IMR-90 (cell line): ENCODE measurements at regions not wholly inside any gene's neighbourhood (a gene's known extent, or its start where the extent isn't known, plus 50 kb on each side); places are given as distances from the start of the nearest gene placed in this dataset.

ENCODE experiments used
- ATAC-seq: fragments of 200-7000 bp; cut with Tn5 transposase; 2 replicates; pipeline ENCODE4 v1.9.1; 2020; ENCODE audit warnings: low read depth, mild to moderate bottlenecking, moderate library complexity
- BruUV-seq: library from RNA; stranded (reverse); fragments of 400-500 nt; replicated peaks from 2 replicates; lab custom pipeline; 2021; lab: Mats Ljungman, UMichigan
- CTCF ChIA-PET: fragments of 300-600 bp; formaldehyde crosslinking; extraction: SDS; loops from one replicate; lab custom pipeline; 2021; ENCODE audit warnings: antibody characterized with exemption; lab: Yijun Ruan, JAX
- POLR2A ChIA-PET: fragments of 300-600 bp; sonication (Branson Sonifier 250); formaldehyde crosslinking; loops from one replicate; lab custom pipeline; 2022; ENCODE audit warnings: antibody characterized with exemption; ENCODE audit not compliant: unreplicated experiment; lab: Charles Lee
- DNase-seq: peaks from one replicate; pipeline ENCODE4 v3.0.0; 2013
- H2AFZ ChIP-seq: replicated peaks from 2 replicates; pipeline ENCODE3; 2013; ENCODE audit warnings: low read length, mild to moderate bottlenecking; ENCODE audit not compliant: poor library complexity
- H2AK5ac ChIP-seq: 2 replicates; pipeline ENCODE4 v1.6.1; 2013; ENCODE audit warnings: low read depth, low read length, inconsistent platforms
- H2AK9ac ChIP-seq: replicated peaks from 2 replicates; pipeline ENCODE3; 2013; ENCODE audit warnings: mild to moderate bottlenecking, low read depth, low read length, moderate library complexity; ENCODE audit not compliant: poor library complexity
- H2BK120ac ChIP-seq: 2 replicates; pipeline ENCODE4 v1.6.1; 2013; ENCODE audit warnings: low read depth, low read length, inconsistent platforms
- H2BK15ac ChIP-seq: 3 replicates; pipeline ENCODE4 v1.6.1; 2013; ENCODE audit warnings: low read depth, low read length, inconsistent platforms
- H2BK20ac ChIP-seq: 2 replicates; pipeline ENCODE4 v1.6.1; 2013; ENCODE audit warnings: low read depth, mild to moderate bottlenecking, inconsistent platforms, low read length, moderate library complexity
- H2BK5ac ChIP-seq: 2 replicates; pipeline ENCODE4 v1.6.1; 2013; ENCODE audit warnings: mild to moderate bottlenecking, low read depth, low read length, inconsistent platforms; ENCODE audit not compliant: poor library complexity, severe bottlenecking
- H3K14ac ChIP-seq: replicated peaks from 2 replicates; pipeline ENCODE4 v1.6.1; 2013; ENCODE audit warnings: low read depth, low read length, inconsistent platforms
- H3K18ac ChIP-seq: 2 replicates; pipeline ENCODE4 v1.6.1; 2013; ENCODE audit warnings: low read depth, low read length, control low read depth
- H3K23ac ChIP-seq: 2 replicates; pipeline ENCODE4 v1.6.1; 2013; ENCODE audit warnings: low read depth, low read length, inconsistent platforms
- H3K27ac ChIP-seq: 2 replicates; pipeline ENCODE4 v1.5.1; 2013; ENCODE audit warnings: mild to moderate bottlenecking, control low read depth, low read length; ENCODE audit not compliant: insufficient read depth
- H3K27me3 ChIP-seq: 2 replicates; pipeline ENCODE4 v1.6.1; 2013; ENCODE audit warnings: low read length; ENCODE audit not compliant: control insufficient read depth, insufficient read depth
- H3K36me3 ChIP-seq: 2 replicates; pipeline ENCODE4 v1.6.1; 2013; ENCODE audit warnings: low read length, mixed read lengths; ENCODE audit not compliant: control insufficient read depth, insufficient read depth
- H3K4ac ChIP-seq: 2 replicates; pipeline ENCODE4 v1.6.1; 2013; ENCODE audit warnings: low read depth, low read length, inconsistent platforms
- H3K4me1 ChIP-seq: 2 replicates; pipeline ENCODE4 v1.6.1; 2013; ENCODE audit warnings: low read length, mixed read lengths; ENCODE audit not compliant: control insufficient read depth, insufficient read depth
- H3K4me2 ChIP-seq: 2 replicates; pipeline ENCODE4 v1.6.1; 2013; ENCODE audit warnings: low read depth, mild to moderate bottlenecking, control low read depth, low read length, moderate library complexity
- H3K4me3 ChIP-seq: 2 replicates; pipeline ENCODE4 v1.5.1; 2013; ENCODE audit warnings: low read depth, mild to moderate bottlenecking, control low read depth, low read length, moderate library complexity; ENCODE audit not compliant: insufficient read depth
- H3K56ac ChIP-seq: 2 replicates; pipeline ENCODE4 v1.6.1; 2013; ENCODE audit warnings: low read length, inconsistent platforms; ENCODE audit not compliant: insufficient read depth; ENCODE audit errors: extremely low read depth
- H3K79me1 ChIP-seq, 2 experiments: 2 replicates each; pipeline ENCODE4 v1.6.1; 2013; ENCODE audit warnings: low read length in 2 of 2, inconsistent platforms in 1 of 2, low read depth in 1 of 2
- H3K9ac ChIP-seq: 2 replicates; pipeline ENCODE4 v1.6.1; 2013; ENCODE audit warnings: low read depth, low read length, control low read depth
- H3K9me1 ChIP-seq: 2 replicates; pipeline ENCODE4 v1.6.1; 2013; ENCODE audit warnings: low read length, inconsistent platforms; ENCODE audit not compliant: insufficient read depth
- H3K9me3 ChIP-seq: 2 replicates; pipeline ENCODE4 v1.6.1; 2013; ENCODE audit warnings: low read length; ENCODE audit not compliant: control insufficient read depth, insufficient read depth
- H4K20me1 ChIP-seq: 2 replicates; pipeline ENCODE4 v1.6.1; 2013; ENCODE audit warnings: low read length, inconsistent platforms; ENCODE audit not compliant: insufficient read depth
- H4K5ac ChIP-seq: 2 replicates; pipeline ENCODE4 v1.6.1; 2013; ENCODE audit warnings: mild to moderate bottlenecking, low read depth, low read length, control low read depth
- H4K8ac ChIP-seq, 2 experiments: 2 replicates each; pipeline ENCODE4 v1.6.1; 2013; ENCODE audit warnings: low read depth in 2 of 2, low read length in 2 of 2, control low read depth in 1 of 2, inconsistent platforms in 1 of 2
- H4K91ac ChIP-seq: 2 replicates; pipeline ENCODE4 v1.6.1; 2013; ENCODE audit warnings: low read depth, low read length, inconsistent platforms; ENCODE audit not compliant: insufficient read depth
- CEBPB ChIP-seq: IDR thresholded peaks from 2 replicates; pipeline ENCODE4 v1.6.1; 2012; ENCODE audit warnings: low read depth, low read length, improper control_type of control experiment
- CTCF ChIP-seq: conservative IDR thresholded peaks from 2 replicates; pipeline ENCODE4 v1.5.1; 2012; ENCODE audit warnings: mild to moderate bottlenecking, low read depth, low read length, improper control_type of control experiment
- ELK1 ChIP-seq: fragments of 150-350 bp; IDR thresholded peaks from 2 replicates; pipeline ENCODE4 v1.6.1; 2016; ENCODE audit warnings: low read depth, mild to moderate bottlenecking, low read length, moderate library complexity, borderline replicate concordance
- MAFK ChIP-seq: IDR thresholded peaks from 2 replicates; pipeline ENCODE4 v1.6.1; 2012; ENCODE audit warnings: low read depth, low read length, improper control_type of control experiment
- MXI1 ChIP-seq: IDR thresholded peaks from 2 replicates; pipeline ENCODE4 v1.6.1; 2012; ENCODE audit warnings: low read depth, mild to moderate bottlenecking, low read length, moderate library complexity, borderline replicate concordance
- NFE2L2 ChIP-seq: fragments of 150-350 bp; IDR thresholded peaks from 2 replicates; pipeline ENCODE4 v1.6.1; 2016; ENCODE audit warnings: low read depth, mild to moderate bottlenecking, low read length
- POLR2A ChIP-seq: IDR thresholded peaks from 2 replicates; pipeline ENCODE4 v1.6.1; 2012; ENCODE audit warnings: mild to moderate bottlenecking, low read depth, low read length
- RCOR1 ChIP-seq: IDR thresholded peaks from 2 replicates; pipeline ENCODE4 v1.6.1; 2012; ENCODE audit warnings: mild to moderate bottlenecking, low read length, improper control_type of control experiment; ENCODE audit not compliant: insufficient replicate concordance
- RFX5 ChIP-seq: IDR thresholded peaks from 2 replicates; pipeline ENCODE4 v1.8.0; 2012; ENCODE audit warnings: low read depth, mild to moderate bottlenecking, low read length, moderate library complexity
- SMC3 ChIP-seq: fragments of 150-350 bp; IDR thresholded peaks from 2 replicates; pipeline ENCODE4 v1.6.1; 2016; ENCODE audit warnings: low read depth, mild to moderate bottlenecking, antibody characterized with exemption, low read length, moderate library complexity
- WGBS, 2 experiments: methylation state at CpG; one replicate each; pipeline versions ENCODE4 v1.1.5 to v1.1.7; 2013; ENCODE audit warnings: missing lambda C conversion rate in 2 of 2; ENCODE audit not compliant: insufficient read length in 1 of 2; ENCODE audit errors: extremely low coverage in 2 of 2; 5-methylcytosine and 5-hydroxymethylcytosine counted together
- dilution Hi-C: fragments of 300-500 bp; cut with HindIII; formaldehyde crosslinking; loops from one replicate; pipeline ENCODE4 v1.14.3; 2018; ENCODE audit warnings: low sequenced_read_pairs; ENCODE audit not compliant: unreplicated experiment
- in situ Hi-C: fragments of 300-500 bp; cut with MboI; formaldehyde crosslinking; loops from 3 replicates; pipeline ENCODE4 v1.14.3; 2019; ENCODE audit warnings: low sequenced_read_pairs, inconsistent platforms, mixed read lengths
- intact Hi-C: fragments of 100-400 bp; cut with micrococcal nuclease; formaldehyde crosslinking; loops from 2 replicates; pipeline ENCODE4 v1.10.0; 2022

- Histone ChIP-seq H3K36me3 (no peaks in the 10 kb centered on the region), H3K18ac (no peak overlapping the region), H3K27ac (no peak overlapping the region), H3K27me3 (no peaks in the 10 kb centered on the region), H2BK5ac (no peak overlapping the region), H2BK20ac (no peak overlapping the region), H3K4me1 (no peaks in the 10 kb centered on the region), H4K20me1 (no peaks in the 10 kb centered on the region), H4K5ac (no peak overlapping the region), H2AK5ac (no peak overlapping the region), H3K23ac (no peak overlapping the region), H2BK120ac (no peak overlapping the region), H3K4ac (no peak overlapping the region), H3K9ac (no peak overlapping the region), H2BK15ac (no peak overlapping the region), H3K14ac (no peak overlapping the region), H3K9me1 (no peaks in the 10 kb centered on the region), H4K91ac (no peak overlapping the region), H3K56ac (no peak overlapping the region), H3K4me2 (no peak overlapping the region), H2AK9ac (no peak overlapping the region), H3K9me3 (no peaks in the 10 kb centered on the region; the same call in 1 of the 2 replicates), H3K4me3 (no peak overlapping the region), H4K8ac (no peak overlapping the region), H2AFZ (no peak overlapping the region), H3K79me1 (no peaks in the 10 kb centered on the region)
- ATAC-seq (no peak), DNase-seq (no peak)
- in situ Hi-C loops (no loop called here), dilution Hi-C loops (no loop called here), intact Hi-C loops (no loop called here)
- BruUV-seq: no TSS peak
- ChIA-PET POLR2A (no interaction called here), CTCF (no interaction called here)
- no CpG with 5 or more reads among the region's 6 CpGs for WGBS, 2 experiments
- TF ChIP-seq POLR2A: no peak
- TF ChIP-seq CTCF: no peak
- no peak for TF ChIP-seq ELK1
- TF ChIP-seq CEBPB: no peak
- TF ChIP-seq SMC3: no peak
- TF ChIP-seq NFE2L2: no peak
- no peak for TF ChIP-seq RCOR1
- no peak for TF ChIP-seq MXI1
- TF ChIP-seq MAFK: no peak
- no peak for TF ChIP-seq RFX5
Measured at GRCh38 chr16:52817696-52818095, 235.0 kb downstream of the CHD9NB start.
